ENCODE measurements at regions not wholly inside any gene's neighbourhood (a gene's known extent, or its start where the extent isn't known, plus 50 kb on each side); places are given as distances from the start of the nearest gene placed in this dataset.

DNA sequence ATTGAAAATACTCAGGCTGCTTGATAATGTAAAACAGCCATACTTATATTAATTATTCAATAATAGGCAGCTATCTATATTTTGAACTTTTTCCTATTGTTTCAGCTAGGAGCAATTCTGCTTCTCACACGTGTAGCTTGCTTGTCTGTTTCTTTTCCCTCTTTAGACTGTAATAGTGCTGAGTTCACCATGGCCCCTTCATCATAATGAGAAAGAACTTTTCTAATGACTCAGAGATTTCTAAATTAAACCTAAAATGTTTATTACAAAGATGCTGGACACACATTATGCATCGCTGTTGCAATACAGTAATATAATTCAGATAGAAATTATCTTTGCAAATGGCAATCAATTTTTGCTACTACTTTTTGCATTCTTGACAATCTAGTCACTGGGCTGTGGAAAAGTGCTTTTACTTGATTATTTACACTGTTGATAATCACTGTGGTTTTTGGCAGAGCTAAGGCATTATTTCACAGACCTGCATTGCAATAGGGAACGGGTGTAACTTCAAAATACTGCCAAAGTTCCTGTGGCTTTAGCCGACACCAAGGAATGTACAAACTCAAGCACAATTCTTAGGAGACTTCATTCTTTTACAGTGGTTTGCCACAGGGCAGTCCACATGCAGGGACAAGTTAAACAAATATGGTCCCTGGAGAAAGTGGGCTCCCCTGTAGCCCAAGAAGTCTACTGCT lies 281.0 kb upstream of the TBL1XR1 start:
- TF ChIP-seq, protein P1, sequence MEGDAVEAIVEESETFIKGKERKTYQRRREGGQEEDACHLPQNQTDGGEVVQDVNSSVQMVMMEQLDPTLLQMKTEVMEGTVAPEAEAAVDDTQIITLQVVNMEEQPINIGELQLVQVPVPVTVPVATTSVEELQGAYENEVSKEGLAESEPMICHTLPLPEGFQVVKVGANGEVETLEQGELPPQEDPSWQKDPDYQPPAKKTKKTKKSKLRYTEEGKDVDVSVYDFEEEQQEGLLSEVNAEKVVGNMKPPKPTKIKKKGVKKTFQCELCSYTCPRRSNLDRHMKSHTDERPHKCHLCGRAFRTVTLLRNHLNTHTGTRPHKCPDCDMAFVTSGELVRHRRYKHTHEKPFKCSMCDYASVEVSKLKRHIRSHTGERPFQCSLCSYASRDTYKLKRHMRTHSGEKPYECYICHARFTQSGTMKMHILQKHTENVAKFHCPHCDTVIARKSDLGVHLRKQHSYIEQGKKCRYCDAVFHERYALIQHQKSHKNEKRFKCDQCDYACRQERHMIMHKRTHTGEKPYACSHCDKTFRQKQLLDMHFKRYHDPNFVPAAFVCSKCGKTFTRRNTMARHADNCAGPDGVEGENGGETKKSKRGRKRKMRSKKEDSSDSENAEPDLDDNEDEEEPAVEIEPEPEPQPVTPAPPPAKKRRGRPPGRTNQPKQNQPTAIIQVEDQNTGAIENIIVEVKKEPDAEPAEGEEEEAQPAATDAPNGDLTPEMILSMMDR (IDR thresholded peaks at IDR 0.05) = no peak

DNA sequence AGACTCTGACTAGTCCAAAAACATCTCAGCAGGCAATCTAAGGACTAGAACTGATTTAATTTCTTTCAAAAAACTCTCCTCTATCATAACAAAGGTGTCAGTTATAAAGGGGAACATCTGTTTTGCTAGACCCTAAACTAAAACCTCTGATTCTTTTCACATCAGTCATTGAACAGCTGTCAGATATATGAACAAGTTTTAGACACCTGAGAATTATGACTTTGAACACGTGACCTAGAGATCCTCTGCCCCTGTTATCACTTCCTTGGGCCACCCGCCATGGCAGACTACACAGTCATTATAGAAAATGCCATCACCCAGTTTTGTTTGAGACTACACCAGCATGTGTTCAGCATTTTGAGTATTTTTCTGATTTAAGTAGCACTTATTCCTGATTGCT lies 282.3 kb upstream of the TBL1XR1 start:
- TF ChIP-seq, protein P1 (IDR thresholded peaks at IDR 0.05) = no peak

DNA sequence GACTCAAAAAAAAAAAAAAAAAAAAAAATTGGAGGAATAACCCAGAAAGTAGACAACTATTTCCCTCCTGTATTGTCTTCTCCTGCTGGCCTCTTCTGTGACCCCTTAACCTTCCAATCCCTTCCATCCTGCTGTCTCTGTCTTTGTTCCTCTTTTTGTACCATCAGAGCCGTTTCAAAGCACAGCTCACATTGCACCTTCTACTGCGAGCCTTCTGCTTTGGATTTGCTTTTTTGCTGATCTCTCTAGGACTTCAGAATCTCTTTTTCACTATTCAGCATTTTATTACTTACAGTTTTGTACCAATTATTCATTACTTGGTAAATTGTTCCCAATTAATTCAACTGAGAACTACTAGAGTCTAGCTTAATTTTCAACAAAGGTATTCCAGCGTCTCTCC lies 284.0 kb upstream of the TBL1XR1 start:
- TF ChIP-seq, protein P1 (IDR thresholded peaks at IDR 0.05) = no peak

DNA sequence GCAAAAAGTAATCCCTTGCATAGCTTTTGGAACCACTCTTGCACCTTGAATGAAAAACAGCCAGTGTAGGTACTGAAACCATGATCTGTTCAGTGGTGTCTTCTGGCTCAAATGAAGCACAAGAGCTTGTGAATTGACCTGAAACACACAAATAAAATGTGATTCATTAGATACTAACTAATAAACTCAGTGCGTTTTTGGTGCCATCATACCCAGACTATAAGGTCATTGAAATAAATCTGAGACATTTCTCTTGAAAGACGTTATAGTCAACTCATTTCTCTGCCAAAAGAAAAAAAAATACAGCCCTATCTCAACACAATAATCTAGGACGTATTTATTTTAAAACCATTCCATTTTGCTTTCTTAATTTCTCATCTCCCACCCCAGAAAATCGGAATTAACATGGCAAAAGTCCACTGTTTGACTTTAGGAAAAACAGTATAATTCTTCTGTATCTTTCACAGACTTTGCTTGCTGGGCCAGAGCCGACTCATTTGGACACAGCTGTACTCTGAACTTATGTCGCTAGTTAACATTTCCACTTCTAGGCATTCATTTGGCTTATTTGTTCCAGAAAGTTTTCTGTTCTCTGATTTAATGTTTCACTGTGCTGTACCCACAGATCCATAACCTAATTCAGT lies 284.9 kb upstream of the TBL1XR1 start:
- TF ChIP-seq, protein P1 (IDR thresholded peaks at IDR 0.05) = no peak

DNA sequence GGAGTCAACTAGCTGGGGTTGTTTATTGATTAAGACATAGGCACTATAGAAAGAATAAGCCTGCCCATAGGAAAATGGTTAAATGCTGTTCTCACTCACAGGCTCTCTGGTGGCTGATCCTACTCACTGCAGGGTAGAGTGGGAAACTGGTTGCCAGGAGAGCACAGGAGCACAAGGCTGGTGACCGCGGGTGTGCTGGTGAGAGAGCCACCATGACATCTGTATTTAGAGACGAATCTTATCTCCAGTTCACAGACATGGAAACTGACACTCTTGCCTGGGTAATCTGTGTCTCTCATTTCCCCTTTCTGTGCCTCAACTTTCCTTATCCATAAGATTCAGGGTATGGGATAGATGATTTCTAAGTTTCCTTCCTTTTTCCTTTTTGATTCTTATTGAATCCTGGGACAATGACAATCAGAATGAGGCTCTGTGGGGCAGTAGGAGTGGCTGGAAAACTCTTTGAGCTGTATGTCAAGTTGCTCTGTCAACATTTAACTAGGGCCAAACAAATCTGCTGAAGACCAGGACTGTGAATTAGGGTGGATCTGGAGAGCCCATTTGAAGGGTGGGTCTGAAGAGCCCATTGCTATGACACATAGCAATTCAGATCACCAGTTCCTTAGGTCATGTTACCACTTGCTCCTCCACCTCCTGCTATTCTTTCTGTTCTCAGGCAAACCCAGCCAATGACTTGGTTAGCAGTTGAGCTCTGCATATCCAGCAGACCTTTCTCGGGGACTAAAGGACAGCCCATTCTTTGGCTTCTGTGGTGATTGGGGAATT lies 286.1 kb upstream of the TBL1XR1 start:
- TF ChIP-seq, protein P1 (IDR thresholded peaks at IDR 0.05) = no peak

DNA sequence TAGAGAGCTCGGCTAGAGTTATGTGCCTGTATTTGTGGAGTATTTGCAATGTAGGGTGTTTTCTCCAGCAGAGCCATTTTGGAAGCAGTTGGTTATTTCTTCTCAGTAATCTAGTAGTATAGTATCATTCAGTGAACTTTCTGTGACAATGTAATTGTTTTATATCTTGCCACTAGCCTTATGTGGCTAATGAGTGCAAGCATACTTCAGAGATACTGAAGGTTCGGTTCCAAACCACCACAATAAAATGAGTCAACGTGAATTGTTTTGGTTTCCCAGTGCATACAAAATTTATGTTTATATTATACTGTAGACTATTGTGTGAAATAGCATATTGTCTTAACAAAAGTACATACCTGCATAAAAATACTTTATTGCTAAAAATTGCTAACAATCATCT lies 286.9 kb upstream of the TBL1XR1 start:
- TF ChIP-seq, protein P1 (IDR thresholded peaks at IDR 0.05) = no peak

DNA sequence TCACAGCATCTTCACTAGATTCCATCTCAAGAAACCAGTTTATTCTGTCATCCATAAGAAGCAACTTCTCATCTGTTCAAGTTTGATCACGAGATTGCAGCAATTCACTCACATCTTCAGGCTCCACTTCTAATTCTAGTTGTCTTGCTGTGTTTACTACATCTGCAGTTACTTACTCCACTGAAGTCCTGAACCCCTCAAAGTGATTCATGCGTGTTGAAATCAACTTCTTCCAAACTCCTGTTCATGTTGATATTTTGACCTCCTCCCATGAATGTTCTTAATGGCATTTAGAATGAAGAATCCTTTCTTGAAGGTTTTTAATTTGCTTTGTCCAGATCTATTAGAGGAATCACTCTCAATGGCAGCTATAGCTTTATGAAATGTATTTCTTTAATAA lies 287.6 kb upstream of the TBL1XR1 start:
- TF ChIP-seq, protein P1 (IDR thresholded peaks at IDR 0.05) = no peak

Measured in LNCAP (cell line).